NCI-H226 (cell line): ENCODE measurements at regions not wholly inside any gene's neighbourhood (a gene's known extent, or its start where the extent isn't known, plus 50 kb on each side); places are given as distances from the start of the nearest gene placed in this dataset.

Experiments used
- DNase-seq: peaks from one replicate; pipeline ENCODE4 v3.0.0-alpha.2; 2015

GRCh38 chr12:32047357-32048212 is 59.1 kb upstream of the BICD1 start:
- no peak for DNase-seq

GRCh38 chr12:32048791-32049190 is 57.9 kb upstream of the BICD1 start:
- DNase-seq: no peak

- DNase-seq: no peak
Measured at GRCh38 chr12:32049956-32050355, 56.7 kb upstream of the BICD1 start.

- peak; percentile 80 for DNase-seq
Measured at GRCh38 chr12:32051511-32052211, 55.0 kb upstream of the BICD1 start.

- DNase-seq: no peak
Measured at GRCh38 chr12:32052212-32052713, 54.4 kb upstream of the BICD1 start.

GRCh38 chr12:32053881-32054624 is 52.6 kb upstream of the BICD1 start:
- DNase-seq: peak; percentile 81
